ACC112 (cell line): ENCODE measurements at regions not wholly inside any gene's neighbourhood (a gene's known extent, or its start where the extent isn't known, plus 50 kb on each side); places are given as distances from the start of the nearest gene placed in this dataset.

ENCODE experiments used
- H2AFZ ChIP-seq: fragments of 200-600 bp; sonication (generic); one replicate; pipeline ENCODE4 v1.6.0; 2017; ENCODE audit warnings: antibody characterized with exemption, low read length; ENCODE audit not compliant: unreplicated experiment
- H3K27ac ChIP-seq: fragments of 200-600 bp; sonication (generic); 2 replicates; pipeline ENCODE4 v1.5.1; 2014; ENCODE audit warnings: low read depth, mild to moderate bottlenecking, antibody characterized with exemption, low read length, moderate library complexity
- H3K27me3 ChIP-seq: fragments of 200-600 bp; sonication (generic); 2 replicates; pipeline ENCODE4 v1.6.1; 2014; ENCODE audit warnings: mild to moderate bottlenecking, antibody characterized with exemption, low read length, moderate library complexity, mixed read lengths; ENCODE audit not compliant: insufficient read depth
- H3K36me3 ChIP-seq: fragments of 200-600 bp; sonication (generic); 2 replicates; pipeline ENCODE4 v1.6.1; 2016; ENCODE audit warnings: mild to moderate bottlenecking, antibody characterized with exemption, low read length, moderate library complexity, mixed read lengths; ENCODE audit not compliant: insufficient read depth
- H3K4me1 ChIP-seq: fragments of 200-600 bp; sonication (generic); one replicate; pipeline ENCODE4 v1.6.1; 2016; ENCODE audit warnings: low read length, mixed read lengths; ENCODE audit not compliant: insufficient read depth, unreplicated experiment, control insufficient read depth
- H3K4me3 ChIP-seq: fragments of 200-600 bp; sonication (generic); 2 replicates; pipeline ENCODE4 v1.5.1; 2014; ENCODE audit warnings: mild to moderate bottlenecking, low read depth, low read length
- H3K79me2 ChIP-seq: fragments of 200-600 bp; sonication (generic); one replicate; pipeline ENCODE4 v1.6.0; 2016; ENCODE audit warnings: low read length; ENCODE audit not compliant: control insufficient read depth, unreplicated experiment, insufficient read depth

GRCh38 chr12:18923721-18924120, 185.8 kb downstream of the CAPZA3 start:
- Histone ChIP-seq H3K27me3 (peaks cover 20% of the 10 kb centered on the region; the same call in 1 of the 2 replicates), H3K4me3 (no peak overlapping the region), H3K36me3 (no peaks in the 10 kb centered on the region), H3K27ac (no peak overlapping the region), H3K79me2 (no peaks in the 10 kb centered on the region), H2AFZ (no peak overlapping the region), H3K4me1 (no peaks in the 10 kb centered on the region)

GRCh38 chr12:18926188-18926587, 188.3 kb downstream of the CAPZA3 start:
- Histone ChIP-seq H3K4me1 (no peaks in the 10 kb centered on the region), H2AFZ (no peak overlapping the region), H3K79me2 (no peaks in the 10 kb centered on the region), H3K27ac (no peak overlapping the region), H3K36me3 (no peaks in the 10 kb centered on the region), H3K27me3 (peaks cover 20% of the 10 kb centered on the region; the same call in 1 of the 2 replicates), H3K4me3 (no peak overlapping the region)

- no peaks in the 10 kb centered on the region for H3K4me1 ChIP-seq
- H2AFZ ChIP-seq, result no peak overlapping the region
- H3K27ac ChIP-seq, result no peak overlapping the region
- H3K79me2 ChIP-seq, result no peaks in the 10 kb centered on the region
- H3K4me3 ChIP-seq, result no peak overlapping the region
- H3K27me3 ChIP-seq, result peaks cover 3% of the 10 kb centered on the region; the same call in 1 of the 2 replicates
- no peaks in the 10 kb centered on the region for H3K36me3 ChIP-seq
Observed at GRCh38 chr12:18932211-18932610, 194.3 kb downstream of the CAPZA3 start.

GRCh38 chr12:18932715-18933114, 194.8 kb downstream of the CAPZA3 start:
- no peaks in the 10 kb centered on the region for H3K4me1 ChIP-seq
- H3K27ac ChIP-seq, result no peak overlapping the region

GRCh38 chr12:18935371-18935965, 194.1 kb upstream of the PLEKHA5 start:
- Histone ChIP-seq H3K27me3 (no peaks in the 10 kb centered on the region), H3K36me3 (no peaks in the 10 kb centered on the region), H3K4me3 (no peak overlapping the region), H2AFZ (no peak overlapping the region), H3K79me2 (no peaks in the 10 kb centered on the region), H3K4me1 (no peaks in the 10 kb centered on the region), H3K27ac (no peak overlapping the region)

More at GRCh38 chr12:18932715-18933114, 194.8 kb downstream of the CAPZA3 start:
- Histone ChIP-seq H2AFZ (no peak overlapping the region), H3K36me3 (no peaks in the 10 kb centered on the region), H3K27me3 (peaks cover 3% of the 10 kb centered on the region; the same call in 1 of the 2 replicates), H3K4me3 (no peak overlapping the region), H3K79me2 (no peaks in the 10 kb centered on the region)

GRCh38 chr12:18939051-18939450, 190.5 kb upstream of the PLEKHA5 start:
- Histone ChIP-seq H3K4me3 (no peak overlapping the region), H3K36me3 (no peaks in the 10 kb centered on the region), H2AFZ (no peak overlapping the region), H3K27ac (no peak overlapping the region), H3K27me3 (no peaks in the 10 kb centered on the region), H3K4me1 (no peaks in the 10 kb centered on the region), H3K79me2 (no peaks in the 10 kb centered on the region)

- no peaks in the 10 kb centered on the region for H3K27me3 ChIP-seq
- H3K79me2 ChIP-seq, result no peaks in the 10 kb centered on the region
- H3K27ac ChIP-seq, result no peak overlapping the region
- no peaks in the 10 kb centered on the region for H3K36me3 ChIP-seq
- H2AFZ ChIP-seq, result no peak overlapping the region
- H3K4me1 ChIP-seq, result no peaks in the 10 kb centered on the region
- no peak overlapping the region for H3K4me3 ChIP-seq
Observed at GRCh38 chr12:18942669-18943068, 186.9 kb upstream of the PLEKHA5 start.

GRCh38 chr12:18943200-18943599, 186.3 kb upstream of the PLEKHA5 start:
- Histone ChIP-seq H3K79me2 (no peaks in the 10 kb centered on the region), H3K36me3 (no peaks in the 10 kb centered on the region), H3K4me1 (no peaks in the 10 kb centered on the region), H3K4me3 (no peak overlapping the region), H3K27me3 (no peaks in the 10 kb centered on the region), H2AFZ (no peak overlapping the region), H3K27ac (no peak overlapping the region)

GRCh38 chr12:18946106-18946505, 183.4 kb upstream of the PLEKHA5 start:
- H3K36me3 ChIP-seq, result no peaks in the 10 kb centered on the region
- H3K27me3 ChIP-seq, result no peaks in the 10 kb centered on the region
- no peak overlapping the region for H3K4me3 ChIP-seq
- H3K27ac ChIP-seq, result no peak overlapping the region
- no peaks in the 10 kb centered on the region for H3K79me2 ChIP-seq
- H2AFZ ChIP-seq, result no peak overlapping the region
- no peaks in the 10 kb centered on the region for H3K4me1 ChIP-seq

- Histone ChIP-seq H3K79me2 (no peaks in the 10 kb centered on the region), H3K27ac (no peak overlapping the region), H3K27me3 (no peaks in the 10 kb centered on the region), H3K4me1 (no peaks in the 10 kb centered on the region), H3K36me3 (no peaks in the 10 kb centered on the region), H2AFZ (no peak overlapping the region), H3K4me3 (no peak overlapping the region)
Observed at GRCh38 chr12:18951218-18951617, 178.3 kb upstream of the PLEKHA5 start.

- no peak overlapping the region for H2AFZ ChIP-seq
Observed at GRCh38 chr12:18953505-18953904, 176.0 kb upstream of the PLEKHA5 start.

More at GRCh38 chr12:18953505-18953904, 176.0 kb upstream of the PLEKHA5 start:
- H3K27ac ChIP-seq, result no peak overlapping the region
- no peaks in the 10 kb centered on the region for H3K4me1 ChIP-seq
- H3K27me3 ChIP-seq, result no peaks in the 10 kb centered on the region
- H3K4me3 ChIP-seq, result no peak overlapping the region
- H3K79me2 ChIP-seq, result no peaks in the 10 kb centered on the region
- no peaks in the 10 kb centered on the region for H3K36me3 ChIP-seq
